Hepatocyte (in vitro differentiated cells): ENCODE measurements at regions not wholly inside any gene's neighbourhood (a gene's known extent, or its start where the extent isn't known, plus 50 kb on each side); places are given as distances from the start of the nearest gene placed in this dataset.

Experiments
- DNase-seq: peaks from one replicate; pipeline ENCODE4 v3.0.0-alpha.2; 2016; ENCODE audit warnings: low spot score
- H2AFZ ChIP-seq: fragments of 200-600 bp; sonication (generic); 2 replicates; pipeline ENCODE4 v1.6.0; 2016; ENCODE audit warnings: antibody characterized with exemption, mild to moderate bottlenecking
- H3K27ac ChIP-seq: fragments of 200-600 bp; sonication (generic); 2 replicates; pipeline ENCODE4 v1.5.1; 2016; ENCODE audit warnings: mild to moderate bottlenecking
- H3K27me3 ChIP-seq: fragments of 200-600 bp; sonication (generic); 2 replicates; pipeline ENCODE4 v1.6.1; 2016
- H3K36me3 ChIP-seq: fragments of 200-600 bp; sonication (generic); replicated peaks from 2 replicates; pipeline ENCODE4 v1.5.1; 2016; ENCODE audit warnings: low read depth; ENCODE audit not compliant: insufficient read depth
- H3K4me1 ChIP-seq: fragments of 200-600 bp; sonication (generic); 2 replicates; pipeline ENCODE4 v1.5.1; 2016; ENCODE audit warnings: mild to moderate bottlenecking, moderate library complexity; ENCODE audit not compliant: insufficient read depth
- H3K4me2 ChIP-seq: fragments of 200-600 bp; sonication (generic); 2 replicates; pipeline ENCODE4 v1.6.0; 2016
- H3K4me3 ChIP-seq: fragments of 200-600 bp; sonication (generic); 2 replicates; pipeline ENCODE4 v1.5.1; 2016; ENCODE audit warnings: mild to moderate bottlenecking
- H3K79me2 ChIP-seq: fragments of 200-600 bp; sonication (generic); 2 replicates; pipeline ENCODE4 v1.6.0; 2017; ENCODE audit warnings: mild to moderate bottlenecking
- H3K9me2 ChIP-seq: fragments of 200-600 bp; sonication (generic); replicated peaks from 2 replicates; pipeline ENCODE4 v1.6.0; 2017; ENCODE audit warnings: mild to moderate bottlenecking; ENCODE audit not compliant: insufficient read depth
- H3K9me3 ChIP-seq: fragments of 200-600 bp; sonication (generic); 2 replicates; pipeline ENCODE4 v1.5.1; 2016; ENCODE audit warnings: low read depth, mild to moderate bottlenecking
- H4K20me1 ChIP-seq: fragments of 200-600 bp; sonication (generic); 2 replicates; pipeline ENCODE4 v1.6.0; 2016; ENCODE audit warnings: mild to moderate bottlenecking; ENCODE audit not compliant: insufficient read depth, poor library complexity, severe bottlenecking
- CTCF ChIP-seq: fragments of 200-600 bp; sonication (generic); IDR thresholded peaks from 2 replicates; pipeline ENCODE4 v1.5.1; 2016; ENCODE audit warnings: antibody characterized with exemption, mild to moderate bottlenecking; ENCODE audit not compliant: poor library complexity
- EZH2 ChIP-seq: fragments of 200-600 bp; sonication (generic); IDR thresholded peaks from 2 replicates; pipeline ENCODE4 v1.6.1; 2016; ENCODE audit warnings: antibody characterized with exemption, mild to moderate bottlenecking, borderline replicate concordance
- EZH2phosphoT487 ChIP-seq: fragments of 200-600 bp; sonication (generic); IDR thresholded peaks from one replicate; pipeline ENCODE4 v1.6.1; 2018; ENCODE audit warnings: antibody characterized with exemption, mild to moderate bottlenecking, low read depth, moderate library complexity; ENCODE audit not compliant: unreplicated experiment, severe bottlenecking
- WGBS: methylation state at CpG from one replicate; pipeline ENCODE4 v1.1.6; 2016; ENCODE audit warnings: low lambda C conversion rate; ENCODE audit errors: missing lambda C conversion rate; 5-methylcytosine and 5-hydroxymethylcytosine counted together

- H2AFZ ChIP-seq, result no peak overlapping the region
- no peaks in the 10 kb centered on the region for H4K20me1 ChIP-seq
- no peak overlapping the region for H3K27ac ChIP-seq
- peaks cover 7% of the 10 kb centered on the region for H3K27me3 ChIP-seq
- H3K4me3 ChIP-seq, result no peak overlapping the region
- peak overlapping the region; percentile 83 for H3K4me2 ChIP-seq
- no peaks in the 10 kb centered on the region for H3K9me2 ChIP-seq
- H3K79me2 ChIP-seq, result no peaks in the 10 kb centered on the region
- TF ChIP-seq EZH2phosphoT487, result no peak
- TF ChIP-seq CTCF, result no peak
- TF ChIP-seq EZH2, result no peak
- WGBS, result 86% methylated on average over 8 of the region's 8 CpGs
- no peak for DNase-seq
- no peaks in the 10 kb centered on the region for H3K36me3 ChIP-seq
- peaks cover 24% of the 10 kb centered on the region for H3K4me1 ChIP-seq
- no peaks in the 10 kb centered on the region for H3K9me3 ChIP-seq
Observed at GRCh38 chr14:101078170-101078891, 174.8 kb upstream of the RTL1 start.

GRCh38 chr14:101078892-101079221 lies 175.3 kb upstream of the RTL1 start:
- H3K36me3 ChIP-seq, result no peaks in the 10 kb centered on the region
- no peaks in the 10 kb centered on the region for H3K9me2 ChIP-seq
- no peak overlapping the region for H3K4me3 ChIP-seq
- no peaks in the 10 kb centered on the region for H3K79me2 ChIP-seq
- DNase-seq, result no peak
- no peak overlapping the region for H3K4me2 ChIP-seq
- H3K27ac ChIP-seq, result no peak overlapping the region
- no peaks in the 10 kb centered on the region for H3K9me3 ChIP-seq
- peaks cover 7% of the 10 kb centered on the region for H3K27me3 ChIP-seq
- no peak for TF ChIP-seq CTCF
- TF ChIP-seq EZH2phosphoT487, result no peak
- no peak for TF ChIP-seq EZH2
- no peaks in the 10 kb centered on the region for H4K20me1 ChIP-seq
- H3K4me1 ChIP-seq, result peaks cover 18% of the 10 kb centered on the region
- WGBS, result 88% methylated on average over 9 of the region's 9 CpGs
- H2AFZ ChIP-seq, result no peak overlapping the region

- Histone ChIP-seq H3K9me2 (no peaks in the 10 kb centered on the region), H4K20me1 (no peaks in the 10 kb centered on the region), H3K27ac (no peak overlapping the region), H3K36me3 (no peaks in the 10 kb centered on the region), H3K4me1 (peaks cover 12% of the 10 kb centered on the region), H3K4me2 (no peak overlapping the region), H3K4me3 (no peak overlapping the region), H3K27me3 (peaks cover 7% of the 10 kb centered on the region), H3K79me2 (no peaks in the 10 kb centered on the region), H2AFZ (no peak overlapping the region), H3K9me3 (no peaks in the 10 kb centered on the region)
- no peak for TF ChIP-seq EZH2phosphoT487
- no peak for TF ChIP-seq CTCF
- no peak for TF ChIP-seq EZH2
- 97% methylated on average over 2 of the region's 2 CpGs for WGBS
- DNase-seq, result no peak
Observed at GRCh38 chr14:101080922-101081593, 177.5 kb upstream of the RTL1 start.
